HUES6 (cell line): ENCODE measurements at regions not wholly inside any gene's neighbourhood (a gene's known extent, or its start where the extent isn't known, plus 50 kb on each side); places are given as distances from the start of the nearest gene placed in this dataset.

ENCODE experiments used
- H3K27ac ChIP-seq: 2 replicates; pipeline ENCODE4 v1.7.0; 2013; ENCODE audit warnings: low read depth, mild to moderate bottlenecking, low read length, inconsistent platforms
- H3K27me3 ChIP-seq: 2 replicates; pipeline ENCODE4 v1.6.1; 2013; ENCODE audit warnings: low read length; ENCODE audit not compliant: control insufficient read depth, insufficient read depth
- H3K36me3 ChIP-seq: 2 replicates; pipeline ENCODE4 v1.6.1; 2013; ENCODE audit warnings: low read length; ENCODE audit not compliant: control insufficient read depth, insufficient read depth
- H3K4me1 ChIP-seq: 2 replicates; pipeline ENCODE4 v1.6.1; 2013; ENCODE audit warnings: low read length; ENCODE audit not compliant: control insufficient read depth, insufficient read depth
- H3K4me3 ChIP-seq: 2 replicates; pipeline ENCODE4 v1.5.1; 2013; ENCODE audit warnings: low read depth, low read length
- H3K9ac ChIP-seq: one replicate; pipeline ENCODE4 v1.6.1; 2013; ENCODE audit warnings: mild to moderate bottlenecking, low read length
- H3K9me3 ChIP-seq: 2 replicates; pipeline ENCODE4 v1.6.1; 2013; ENCODE audit warnings: low read depth, low read length; ENCODE audit not compliant: control insufficient read depth, insufficient read depth

- H3K4me3 ChIP-seq: no peak overlapping the region
- H3K9ac ChIP-seq: no peak overlapping the region
- H3K4me1 ChIP-seq: peaks cover 1% of the 10 kb centered on the region; the same call in 1 of the 2 replicates
- H3K27ac ChIP-seq: no peak overlapping the region
- 0 out of 2 replicates have a peak, but pooled peaks cover 2% of the 10 kb centered on the region for H3K9me3 ChIP-seq
- H3K36me3 ChIP-seq: no peaks in the 10 kb centered on the region
- no peaks in the 10 kb centered on the region for H3K27me3 ChIP-seq
These were observed 186.8 kb upstream of the NEBL start for GRCh38 chr10:21083861-21084260.

- 0 out of 2 replicates have a peak, but pooled peaks cover 2% of the 10 kb centered on the region for H3K9me3 ChIP-seq
- peaks cover 3% of the 10 kb centered on the region; the same call in 1 of the 2 replicates for H3K4me1 ChIP-seq
- no peaks in the 10 kb centered on the region for H3K36me3 ChIP-seq
- no peak overlapping the region for H3K9ac ChIP-seq
- H3K27me3 ChIP-seq: no peaks in the 10 kb centered on the region
- no peak overlapping the region for H3K4me3 ChIP-seq
- H3K27ac ChIP-seq: no peak overlapping the region
These were observed 185.1 kb upstream of the NEBL start for GRCh38 chr10:21082206-21082605.

GRCh38 chr10:21080261-21080660 is 183.2 kb upstream of the NEBL start:
- Histone ChIP-seq H3K27ac (no peak overlapping the region), H3K36me3 (no peaks in the 10 kb centered on the region), H3K9me3 (no peaks in the 10 kb centered on the region), H3K4me3 (no peak overlapping the region), H3K9ac (no peak overlapping the region), H3K4me1 (peaks cover 3% of the 10 kb centered on the region; the same call in 1 of the 2 replicates), H3K27me3 (no peaks in the 10 kb centered on the region)

- H3K4me3 ChIP-seq: no peak overlapping the region
- H3K27ac ChIP-seq: no peak overlapping the region
- H3K9me3 ChIP-seq: no peaks in the 10 kb centered on the region
- no peak overlapping the region for H3K9ac ChIP-seq
- no peaks in the 10 kb centered on the region for H3K36me3 ChIP-seq
- H3K27me3 ChIP-seq: no peaks in the 10 kb centered on the region
- H3K4me1 ChIP-seq: peaks cover 3% of the 10 kb centered on the region; the same call in 1 of the 2 replicates
These were observed 182.2 kb upstream of the NEBL start for GRCh38 chr10:21079330-21079658.

- no peaks in the 10 kb centered on the region for H3K27me3 ChIP-seq
- no peak overlapping the region for H3K27ac ChIP-seq
- H3K4me3 ChIP-seq: no peak overlapping the region
- H3K9ac ChIP-seq: no peak overlapping the region
- H3K9me3 ChIP-seq: no peaks in the 10 kb centered on the region
- H3K36me3 ChIP-seq: no peaks in the 10 kb centered on the region
- peaks cover 3% of the 10 kb centered on the region; the same call in 1 of the 2 replicates for H3K4me1 ChIP-seq
These were observed 181.6 kb upstream of the NEBL start for GRCh38 chr10:21078410-21079329.

GRCh38 chr10:21077681-21078080 is 180.6 kb upstream of the NEBL start:
- peaks cover 3% of the 10 kb centered on the region; the same call in 1 of the 2 replicates for H3K4me1 ChIP-seq
- H3K4me3 ChIP-seq: no peak overlapping the region
- H3K36me3 ChIP-seq: no peaks in the 10 kb centered on the region
- no peak overlapping the region for H3K27ac ChIP-seq
- no peaks in the 10 kb centered on the region for H3K9me3 ChIP-seq
- H3K27me3 ChIP-seq: no peaks in the 10 kb centered on the region
- no peak overlapping the region for H3K9ac ChIP-seq

- H3K27ac ChIP-seq: no peak overlapping the region
- no peak overlapping the region for H3K9ac ChIP-seq
- H3K9me3 ChIP-seq: no peaks in the 10 kb centered on the region
- H3K27me3 ChIP-seq: no peaks in the 10 kb centered on the region
- H3K4me3 ChIP-seq: no peak overlapping the region
- H3K36me3 ChIP-seq: no peaks in the 10 kb centered on the region
- peaks cover 3% of the 10 kb centered on the region; the same call in 1 of the 2 replicates for H3K4me1 ChIP-seq
These were observed 179.3 kb upstream of the NEBL start for GRCh38 chr10:21076381-21076780.

GRCh38 chr10:21075880-21076279 is 178.8 kb upstream of the NEBL start:
- Histone ChIP-seq H3K9ac (no peak overlapping the region), H3K27ac (no peak overlapping the region), H3K4me1 (peaks cover 3% of the 10 kb centered on the region; the same call in 1 of the 2 replicates), H3K9me3 (no peaks in the 10 kb centered on the region), H3K27me3 (no peaks in the 10 kb centered on the region), H3K4me3 (no peak overlapping the region), H3K36me3 (no peaks in the 10 kb centered on the region)

GRCh38 chr10:21071001-21071673 is 174.0 kb upstream of the NEBL start:
- no peak overlapping the region for H3K4me3 ChIP-seq
- no peaks in the 10 kb centered on the region for H3K36me3 ChIP-seq
- H3K27me3 ChIP-seq: no peaks in the 10 kb centered on the region
- H3K9me3 ChIP-seq: no peaks in the 10 kb centered on the region
- H3K9ac ChIP-seq: no peak overlapping the region
- peaks cover 10% of the 10 kb centered on the region; the same call in 1 of the 2 replicates for H3K4me1 ChIP-seq
- H3K27ac ChIP-seq: no peak overlapping the region; the same call in 1 of the 2 replicates

- Histone ChIP-seq H3K27ac (no peak overlapping the region), H3K27me3 (no peaks in the 10 kb centered on the region), H3K9me3 (no peaks in the 10 kb centered on the region), H3K36me3 (no peaks in the 10 kb centered on the region), H3K4me3 (no peak overlapping the region), H3K9ac (no peak overlapping the region), H3K4me1 (peaks cover 10% of the 10 kb centered on the region; the same call in 1 of the 2 replicates)
These were observed 173.0 kb upstream of the NEBL start for GRCh38 chr10:21069929-21070700.
